Mucosa of descending colon (tissue), 3 donors: ENCODE measurements at regions not wholly inside any gene's neighbourhood (a gene's known extent, or its start where the extent isn't known, plus 50 kb on each side); places are given as distances from the start of the nearest gene placed in this dataset.
"Not testable (repeated sequence)": the region's sequence is repeated elsewhere in the genome, so short reads cannot be mapped to it uniquely, and the experiment has no call there.

Experiments used
- ATAC-seq: fragments of 200-7000 bp; cut with Tn5 transposase; one replicate; pipeline ENCODE4 v1.9.1; 2020; ENCODE audit warnings: mild to moderate bottlenecking, moderate library complexity
- DNase-seq, 3 donors: peaks; one replicate each; pipeline ENCODE4 v3.0.0-alpha.2; 2020
- H3K36me3 ChIP-seq: fragments of 200-600 bp; one replicate; pipeline ENCODE4 v1.8.0; 2021; ENCODE audit warnings: low read depth, mild to moderate bottlenecking
- H3K4me1 ChIP-seq: fragments of 200-600 bp; one replicate; pipeline ENCODE4 v1.8.0; 2021; ENCODE audit warnings: low read depth, mild to moderate bottlenecking
- H3K4me3 ChIP-seq: fragments of 200-600 bp; one replicate; pipeline ENCODE4 v1.8.0; 2021; ENCODE audit warnings: mild to moderate bottlenecking
- H3K9me3 ChIP-seq: fragments of 200-600 bp; one replicate; pipeline ENCODE4 v1.8.0; 2021; ENCODE audit warnings: mild to moderate bottlenecking
- CTCF ChIP-seq: fragments of 200-600 bp; IDR thresholded peaks from one replicate; pipeline ENCODE4 v1.8.0; 2022; ENCODE audit warnings: antibody characterized with exemption, mild to moderate bottlenecking
- intact Hi-C, 2 donors: fragments of 100-400 bp; cut with DNase I in 1 of 2; cut with micrococcal nuclease in 1 of 2; formaldehyde crosslinking; loops; one replicate each; pipeline versions ENCODE4 v1.11.0 to v1.11.1; 2022; cut with DNase I, micrococcal nuclease
- donor health status: DM: no; HTN: no; CAD: no; lungs with moderate emphysema.
- donor health status: DM: no; HTN: no; CAD: no.
- donor health status: DM: no; HTN: yes; CAD: no.

GRCh38 chr5:57069115-57069835 is 104.6 kb upstream of the GPBP1 start:
- H3K9me3 ChIP-seq, result peaks cover 12% of the 10 kb centered on the region
- H3K36me3 ChIP-seq, result no peaks in the 10 kb centered on the region
- TF ChIP-seq CTCF, result no peak
- no peak for ATAC-seq
- DNase-seq, result peak in 1 of 3 donors; percentile 25
- no peak overlapping the region for H3K4me3 ChIP-seq
- intact Hi-C loops, result no loop called here
- no peaks in the 10 kb centered on the region for H3K4me1 ChIP-seq

GRCh38 chr5:57072218-57072892 is 101.5 kb upstream of the GPBP1 start:
- TF ChIP-seq CTCF, result no peak
- ATAC-seq (no peak), DNase-seq (no peak)
- H3K36me3 ChIP-seq, result no peaks in the 10 kb centered on the region
- H3K9me3 ChIP-seq, result peaks cover 12% of the 10 kb centered on the region
- H3K4me1 ChIP-seq, result no peaks in the 10 kb centered on the region
- no peak overlapping the region for H3K4me3 ChIP-seq
- intact Hi-C loops, result no loop called here

- Histone ChIP-seq H3K4me1 (no peaks in the 10 kb centered on the region), H3K4me3 (no peak overlapping the region), H3K36me3 (no peaks in the 10 kb centered on the region), H3K9me3 (no peaks in the 10 kb centered on the region)
- peak; percentile 86 for ATAC-seq
- intact Hi-C loops, result no loop called here
- TF ChIP-seq CTCF, result peak; percentile 22
- peak in 1 of 3 donors; percentile 24 for DNase-seq
These were observed 91.3 kb upstream of the GPBP1 start for GRCh38 chr5:57082441-57083067.

GRCh38 chr5:57085306-57086081 is 88.4 kb upstream of the GPBP1 start:
- Histone ChIP-seq H3K9me3 (no peaks in the 10 kb centered on the region), H3K4me3 (no peak overlapping the region), H3K4me1 (no peaks in the 10 kb centered on the region), H3K36me3 (no peaks in the 10 kb centered on the region)
- no peak for TF ChIP-seq CTCF
- ATAC-seq (no peak), DNase-seq (no peak)
- intact Hi-C loops, result no loop called here

- H3K36me3 ChIP-seq, DNase-seq, H3K4me3 ChIP-seq, ATAC-seq, H3K9me3 ChIP-seq, intact Hi-C loops, H3K4me1 ChIP-seq: not testable (repeated sequence)
These were observed 85.9 kb upstream of the GPBP1 start for GRCh38 chr5:57087947-57088346.
